ENCODE measurements at regions not wholly inside any gene's neighbourhood (a gene's known extent, or its start where the extent isn't known, plus 50 kb on each side); places are given as distances from the start of the nearest gene placed in this dataset.
"Not testable (repeated sequence)": the region's sequence is repeated elsewhere in the genome, so short reads cannot be mapped to it uniquely, and the experiment has no call there.

DNA sequence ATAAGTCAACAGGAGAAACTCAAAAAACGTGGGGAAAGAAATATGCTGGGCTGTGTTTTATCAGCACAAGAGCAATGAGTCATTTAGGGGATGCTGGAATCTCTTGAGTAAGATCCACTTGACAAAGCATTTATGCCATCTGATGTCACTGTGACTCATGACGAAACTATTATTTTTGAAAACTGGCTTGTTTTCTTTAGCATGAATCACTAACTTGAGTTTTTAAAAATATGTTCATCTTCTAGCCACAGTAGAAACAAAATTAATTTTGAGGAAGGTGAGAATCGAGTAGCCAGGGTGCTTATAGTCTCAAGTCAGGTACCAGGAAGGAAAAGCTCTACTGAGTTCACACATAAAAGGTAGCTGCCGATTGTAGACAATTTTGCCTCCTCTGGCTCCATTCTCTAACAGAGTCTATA is 456.2 kb upstream of the MGAT4C start:
- no peaks in the 10 kb centered on the region for H3K27me3 ChIP-seq
- H3K4me3 ChIP-seq = no peak overlapping the region
- no peak overlapping the region for H3K27ac ChIP-seq
- H3K9me3 ChIP-seq = no peaks in the 10 kb centered on the region
- 47 to 53% methylated on average over 4 of the region's 4 CpGs for WGBS, 2 donors (ENCODE audit: low coverage in 1 of 2)
- no peaks in the 10 kb centered on the region for H3K36me3 ChIP-seq
- in situ Hi-C loops (cut with MboI; ENCODE audit: low pct_ligation_motif_present in 1 of 4, low pct_unique_long_range_greater_than_20kb in 1 of 4, low sequenced_read_pairs in 3 of 4) = no loop called here
- H3K4me1 ChIP-seq = no peaks in the 10 kb centered on the region
- TF ChIP-seq EP300 (IDR thresholded peaks at IDR 0.05; ENCODE audit: low read depth) (no peak), POLR2AphosphoS5 (IDR thresholded peaks at IDR 0.05) (peak in 1 of 3 donors; percentile 37)
- DNase-seq = no peak
- intact Hi-C loops (cut with DNase I; ENCODE audit: low total_unique reads) = no loop called here

GRCh38 chr12:86711731-86712130 is 455.5 kb upstream of the MGAT4C start:
- no peak for TF ChIP-seq POLR2AphosphoS5 (IDR thresholded peaks at IDR 0.05)
- TF ChIP-seq CTCF (IDR thresholded peaks at IDR 0.05) = no peak
- no peak for TF ChIP-seq POLR2A (IDR thresholded peaks at IDR 0.05)
- TF ChIP-seq EP300 (IDR thresholded peaks at IDR 0.05; ENCODE audit: low read depth) = no peak
- in situ Hi-C loops (cut with MboI; ENCODE audit: low pct_ligation_motif_present in 1 of 4, low pct_unique_long_range_greater_than_20kb in 1 of 4, low sequenced_read_pairs in 3 of 4) = no loop called here

GRCh38 chr12:86710109-86710508 is 453.9 kb upstream of the MGAT4C start:
- H3K27me3 ChIP-seq = no peaks in the 10 kb centered on the region
- TF ChIP-seq POLR2AphosphoS5 (IDR thresholded peaks at IDR 0.05) = no peak
- TF ChIP-seq EP300 (IDR thresholded peaks at IDR 0.05; ENCODE audit: low read depth) = no peak
- TF ChIP-seq CTCF (IDR thresholded peaks at IDR 0.05) = no peak
- no peak for TF ChIP-seq POLR2A (IDR thresholded peaks at IDR 0.05)
- no peaks in the 10 kb centered on the region for H3K36me3 ChIP-seq
- H3K4me3 ChIP-seq = no peak overlapping the region
- H3K4me1 ChIP-seq = no peaks in the 10 kb centered on the region
- intact Hi-C loops (cut with DNase I; ENCODE audit: low total_unique reads) (no loop called here), in situ Hi-C loops (cut with MboI; ENCODE audit: low pct_ligation_motif_present in 1 of 4, low pct_unique_long_range_greater_than_20kb in 1 of 4, low sequenced_read_pairs in 3 of 4) (no loop called here)
- no peaks in the 10 kb centered on the region for H3K9me3 ChIP-seq
- H3K27ac ChIP-seq = no peak overlapping the region
- DNase-seq = no peak

More at GRCh38 chr12:86711731-86712130, 455.5 kb upstream of the MGAT4C start:
- DNase-seq = no peak
- WGBS, 2 donors (ENCODE audit: low coverage in 1 of 2) = 49 to 65% methylated on average over 1 of the region's 1 CpG
- no peak overlapping the region for H3K4me3 ChIP-seq
- H3K4me1 ChIP-seq = no peaks in the 10 kb centered on the region
- intact Hi-C loops (cut with DNase I; ENCODE audit: low total_unique reads) = no loop called here
- H3K27me3 ChIP-seq = no peaks in the 10 kb centered on the region
- no peak overlapping the region for H3K27ac ChIP-seq
- H3K9me3 ChIP-seq = no peaks in the 10 kb centered on the region
- no peaks in the 10 kb centered on the region for H3K36me3 ChIP-seq

DNA sequence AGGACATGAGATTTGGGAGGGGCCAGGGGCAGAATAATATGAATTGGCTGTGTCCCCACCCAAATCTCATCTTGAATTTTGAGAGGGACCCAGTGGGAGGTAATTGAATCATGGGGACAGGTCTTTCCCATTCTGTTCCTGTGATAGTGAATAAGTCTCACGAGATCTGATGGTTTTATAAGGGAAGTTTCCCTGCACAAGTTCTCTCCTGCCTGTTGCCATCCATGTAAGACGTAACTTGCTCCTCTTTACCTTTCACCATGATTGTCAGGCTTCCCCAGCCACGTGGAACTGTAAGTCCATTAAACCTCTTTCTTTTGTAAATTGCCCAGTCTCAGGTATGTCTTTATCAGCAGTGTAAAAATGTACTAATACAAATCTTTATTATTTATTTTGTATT is 452.8 kb upstream of the MGAT4C start:
- in situ Hi-C loops (cut with MboI; ENCODE audit: low pct_ligation_motif_present in 1 of 4, low pct_unique_long_range_greater_than_20kb in 1 of 4, low sequenced_read_pairs in 3 of 4); H3K36me3 ChIP-seq; DNase-seq; H3K27ac ChIP-seq; intact Hi-C loops (cut with DNase I; ENCODE audit: low total_unique reads); H3K4me3 ChIP-seq; H3K27me3 ChIP-seq; H3K9me3 ChIP-seq; H3K4me1 ChIP-seq: not testable (repeated sequence)
- 31 to 49% methylated on average over 2 to 3 of the region's 3 CpGs for WGBS, 2 donors (ENCODE audit: low coverage in 1 of 2)

- no peaks in the 10 kb centered on the region for H3K36me3 ChIP-seq
- H3K27me3 ChIP-seq = no peaks in the 10 kb centered on the region
- no peaks in the 10 kb centered on the region for H3K9me3 ChIP-seq
- TF ChIP-seq EP300 (IDR thresholded peaks at IDR 0.05; ENCODE audit: low read depth) (no peak), POLR2AphosphoS5 (IDR thresholded peaks at IDR 0.05) (no peak), CTCF (IDR thresholded peaks at IDR 0.05) (no peak), POLR2A (IDR thresholded peaks at IDR 0.05) (no peak)
- in situ Hi-C loops (cut with MboI; ENCODE audit: low pct_ligation_motif_present in 1 of 4, low pct_unique_long_range_greater_than_20kb in 1 of 4, low sequenced_read_pairs in 3 of 4) = no loop called here
- H3K4me1 ChIP-seq = no peaks in the 10 kb centered on the region
- DNase-seq = no peak
- H3K4me3 ChIP-seq = no peak overlapping the region
- no peak overlapping the region for H3K27ac ChIP-seq
- intact Hi-C loops (cut with DNase I; ENCODE audit: low total_unique reads) = no loop called here
- 0 to 62% methylated on average over 1 to 2 of the region's 2 CpGs for WGBS, 2 donors (ENCODE audit: low coverage in 1 of 2)
Observed at GRCh38 chr12:86698641-86698980, 442.4 kb upstream of the MGAT4C start.

Measured in transverse colon (tissue), 4 donors.